Activated naive CD4-positive, alpha-beta T cell treated with anti-CD3 and anti-CD28 coated beads, Interleukin-2, amount 50 U/mL, for 24 hours (primary cell): ENCODE measurements at regions not wholly inside any gene's neighbourhood (a gene's known extent, or its start where the extent isn't known, plus 50 kb on each side); places are given as distances from the start of the nearest gene placed in this dataset.

Experiments
- H3K27ac Mint-ChIP-seq: one replicate; pipeline ENCODE4 v1.8.0; 2021; ENCODE audit warnings: mild to moderate bottlenecking, mixed read lengths
- H3K27me3 Mint-ChIP-seq: one replicate; pipeline ENCODE4 v1.8.0; 2021; ENCODE audit warnings: mixed read lengths
- H3K36me3 Mint-ChIP-seq: one replicate; pipeline ENCODE4 v1.8.0; 2021; ENCODE audit warnings: mixed read lengths
- H3K4me1 Mint-ChIP-seq: one replicate; pipeline ENCODE4 v1.8.0; 2021; ENCODE audit warnings: mixed read lengths
- H3K4me3 Mint-ChIP-seq: one replicate; pipeline ENCODE4 v1.8.0; 2021; ENCODE audit warnings: mild to moderate bottlenecking, mixed read lengths
- H3K9me3 Mint-ChIP-seq: one replicate; pipeline ENCODE4 v1.8.0; 2021; ENCODE audit warnings: mixed read lengths

- Mint-ChIP-seq H3K4me3 (no peak overlapping the region), H3K9me3 (no peaks in the 10 kb centered on the region), H3K27ac (no peak overlapping the region), H3K4me1 (no peaks in the 10 kb centered on the region), H3K36me3 (no peaks in the 10 kb centered on the region), H3K27me3 (peaks cover 13% of the 10 kb centered on the region)
These were observed 146.5 kb downstream of the LACC1 start for GRCh38 chr13:44026194-44026593.

- no peak overlapping the region for H3K27ac Mint-ChIP-seq
- H3K36me3 Mint-ChIP-seq, result no peaks in the 10 kb centered on the region
- no peak overlapping the region for H3K4me3 Mint-ChIP-seq
- H3K4me1 Mint-ChIP-seq, result no peaks in the 10 kb centered on the region
- H3K9me3 Mint-ChIP-seq, result no peaks in the 10 kb centered on the region
- H3K27me3 Mint-ChIP-seq, result peaks cover 10% of the 10 kb centered on the region
These were observed 149.0 kb downstream of the LACC1 start for GRCh38 chr13:44028734-44029133.

GRCh38 chr13:44030615-44031014 is 150.9 kb downstream of the LACC1 start:
- H3K27ac Mint-ChIP-seq, result no peak overlapping the region
- no peaks in the 10 kb centered on the region for H3K9me3 Mint-ChIP-seq
- no peaks in the 10 kb centered on the region for H3K4me1 Mint-ChIP-seq
- peaks cover 4% of the 10 kb centered on the region for H3K27me3 Mint-ChIP-seq
- no peaks in the 10 kb centered on the region for H3K36me3 Mint-ChIP-seq
- no peak overlapping the region for H3K4me3 Mint-ChIP-seq

GRCh38 chr13:44031555-44031954 is 151.9 kb downstream of the LACC1 start:
- Mint-ChIP-seq H3K9me3 (no peaks in the 10 kb centered on the region), H3K27me3 (peaks cover 4% of the 10 kb centered on the region), H3K4me3 (no peak overlapping the region), H3K27ac (no peak overlapping the region), H3K36me3 (no peaks in the 10 kb centered on the region), H3K4me1 (no peaks in the 10 kb centered on the region)

- Mint-ChIP-seq H3K4me3 (no peak overlapping the region), H3K9me3 (no peaks in the 10 kb centered on the region), H3K27ac (no peak overlapping the region), H3K36me3 (no peaks in the 10 kb centered on the region), H3K27me3 (peaks cover 4% of the 10 kb centered on the region), H3K4me1 (no peaks in the 10 kb centered on the region)
These were observed 153.1 kb downstream of the LACC1 start for GRCh38 chr13:44032802-44033201.

- Mint-ChIP-seq H3K9me3 (no peaks in the 10 kb centered on the region), H3K27me3 (peaks cover 4% of the 10 kb centered on the region), H3K4me1 (no peaks in the 10 kb centered on the region), H3K4me3 (no peak overlapping the region), H3K27ac (no peak overlapping the region), H3K36me3 (no peaks in the 10 kb centered on the region)
These were observed 155.7 kb downstream of the LACC1 start for GRCh38 chr13:44035400-44035799.

GRCh38 chr13:44040070-44040817 is 160.5 kb downstream of the LACC1 start:
- H3K27me3 Mint-ChIP-seq, result peaks cover 8% of the 10 kb centered on the region
- no peak overlapping the region for H3K4me3 Mint-ChIP-seq
- no peak overlapping the region for H3K27ac Mint-ChIP-seq
- no peaks in the 10 kb centered on the region for H3K9me3 Mint-ChIP-seq
- no peaks in the 10 kb centered on the region for H3K4me1 Mint-ChIP-seq
- H3K36me3 Mint-ChIP-seq, result no peaks in the 10 kb centered on the region

GRCh38 chr13:44040818-44041100 is 161.1 kb downstream of the LACC1 start:
- Mint-ChIP-seq H3K27me3 (peaks cover 11% of the 10 kb centered on the region), H3K36me3 (no peaks in the 10 kb centered on the region), H3K4me3 (no peak overlapping the region), H3K9me3 (no peaks in the 10 kb centered on the region), H3K4me1 (no peaks in the 10 kb centered on the region), H3K27ac (no peak overlapping the region)

GRCh38 chr13:44044547-44045179 is 165.0 kb downstream of the LACC1 start:
- no peaks in the 10 kb centered on the region for H3K4me1 Mint-ChIP-seq
- no peaks in the 10 kb centered on the region for H3K36me3 Mint-ChIP-seq
- no peaks in the 10 kb centered on the region for H3K9me3 Mint-ChIP-seq
- peaks cover 21% of the 10 kb centered on the region for H3K27me3 Mint-ChIP-seq
- H3K4me3 Mint-ChIP-seq, result no peak overlapping the region
- H3K27ac Mint-ChIP-seq, result no peak overlapping the region

- H3K9me3 Mint-ChIP-seq, result no peaks in the 10 kb centered on the region
- H3K4me3 Mint-ChIP-seq, result no peak overlapping the region
- H3K4me1 Mint-ChIP-seq, result no peaks in the 10 kb centered on the region
- H3K27ac Mint-ChIP-seq, result no peak overlapping the region
- no peaks in the 10 kb centered on the region for H3K36me3 Mint-ChIP-seq
- H3K27me3 Mint-ChIP-seq, result peaks cover 19% of the 10 kb centered on the region
These were observed 165.5 kb downstream of the LACC1 start for GRCh38 chr13:44045180-44045562.

GRCh38 chr13:44046428-44046827 is 166.7 kb downstream of the LACC1 start:
- no peak overlapping the region for H3K4me3 Mint-ChIP-seq
- H3K4me1 Mint-ChIP-seq, result no peaks in the 10 kb centered on the region
- H3K27ac Mint-ChIP-seq, result no peak overlapping the region
- no peaks in the 10 kb centered on the region for H3K9me3 Mint-ChIP-seq
- no peaks in the 10 kb centered on the region for H3K36me3 Mint-ChIP-seq
- peaks cover 19% of the 10 kb centered on the region for H3K27me3 Mint-ChIP-seq

GRCh38 chr13:44048326-44048725 is 168.6 kb downstream of the LACC1 start:
- no peaks in the 10 kb centered on the region for H3K36me3 Mint-ChIP-seq
- no peak overlapping the region for H3K4me3 Mint-ChIP-seq
- H3K4me1 Mint-ChIP-seq, result no peaks in the 10 kb centered on the region
- H3K27me3 Mint-ChIP-seq, result peaks cover 23% of the 10 kb centered on the region
- no peak overlapping the region for H3K27ac Mint-ChIP-seq
- H3K9me3 Mint-ChIP-seq, result no peaks in the 10 kb centered on the region

GRCh38 chr13:44049081-44049945 is 169.6 kb downstream of the LACC1 start:
- no peaks in the 10 kb centered on the region for H3K4me1 Mint-ChIP-seq

GRCh38 chr13:44050450-44051063 is 170.9 kb downstream of the LACC1 start:
- no peaks in the 10 kb centered on the region for H3K36me3 Mint-ChIP-seq

More at GRCh38 chr13:44049081-44049945, 169.6 kb downstream of the LACC1 start:
- H3K4me3 Mint-ChIP-seq, result no peak overlapping the region
- H3K36me3 Mint-ChIP-seq, result no peaks in the 10 kb centered on the region
- no peaks in the 10 kb centered on the region for H3K9me3 Mint-ChIP-seq
- no peak overlapping the region for H3K27ac Mint-ChIP-seq
- H3K27me3 Mint-ChIP-seq, result peaks cover 28% of the 10 kb centered on the region

GRCh38 chr13:44051405-44051804 is 171.7 kb downstream of the LACC1 start:
- H3K9me3 Mint-ChIP-seq, result no peaks in the 10 kb centered on the region
- H3K4me1 Mint-ChIP-seq, result peaks cover 7% of the 10 kb centered on the region
- no peak overlapping the region for H3K27ac Mint-ChIP-seq
- peaks cover 26% of the 10 kb centered on the region for H3K27me3 Mint-ChIP-seq
- H3K4me3 Mint-ChIP-seq, result no peak overlapping the region
- H3K36me3 Mint-ChIP-seq, result no peaks in the 10 kb centered on the region

More at GRCh38 chr13:44050450-44051063, 170.9 kb downstream of the LACC1 start:
- H3K27me3 Mint-ChIP-seq, result peaks cover 28% of the 10 kb centered on the region
- peaks cover 4% of the 10 kb centered on the region for H3K4me1 Mint-ChIP-seq
- no peak overlapping the region for H3K27ac Mint-ChIP-seq
- no peak overlapping the region for H3K4me3 Mint-ChIP-seq
- no peaks in the 10 kb centered on the region for H3K9me3 Mint-ChIP-seq
